Epithelial cell of proximal tubule (primary cell): ENCODE measurements at regions not wholly inside any gene's neighbourhood (a gene's known extent, or its start where the extent isn't known, plus 50 kb on each side); places are given as distances from the start of the nearest gene placed in this dataset.

ENCODE experiments used
- DNase-seq: peaks from one replicate; pipeline ENCODE4 v3.0.0-alpha.2; 2011; ENCODE audit warnings: low read depth
- H3K4me3 ChIP-seq: 2 replicates; pipeline ENCODE4 v1.5.1; 2011; ENCODE audit warnings: low read depth, mild to moderate bottlenecking, low read length
- CTCF ChIP-seq: conservative IDR thresholded peaks from 2 replicates; pipeline ENCODE4 v1.5.1; 2012; ENCODE audit warnings: low read depth, mild to moderate bottlenecking, low read length

GRCh38 chr14:31942166-31942841 lies 134.8 kb upstream of the ARHGAP5 start:
- H3K4me3 ChIP-seq, result no peak overlapping the region
- no peak for TF ChIP-seq CTCF
- DNase-seq, result no peak

DNA sequence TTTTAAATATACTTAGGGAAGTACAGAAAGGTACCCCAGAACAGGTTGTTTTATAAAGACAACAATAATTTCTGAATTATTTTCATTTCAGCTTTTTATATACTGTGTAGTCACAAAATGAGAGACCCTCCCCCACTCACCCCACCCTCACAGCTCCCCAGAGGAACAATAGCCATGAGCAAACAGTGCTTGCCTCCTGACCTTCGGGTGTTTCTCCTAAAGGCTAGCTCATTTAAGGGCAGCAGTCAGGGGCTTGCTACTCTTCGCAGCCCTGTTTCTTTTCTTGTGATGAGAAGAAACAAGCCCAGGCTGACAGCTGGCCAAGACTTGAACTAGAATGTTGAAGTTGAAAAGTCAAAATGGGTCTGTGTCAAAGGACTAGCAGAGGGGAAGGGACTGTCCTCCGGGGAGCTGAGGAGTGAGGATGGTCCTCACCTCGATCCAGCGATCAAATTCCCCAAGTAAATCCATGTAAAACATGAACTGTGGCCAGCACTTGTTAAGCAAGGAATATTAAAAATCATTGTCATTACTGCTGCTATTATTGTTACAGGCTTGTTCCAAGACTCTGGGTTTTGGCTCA lies 133.8 kb upstream of the ARHGAP5 start:
- H3K4me3 ChIP-seq, result no peak overlapping the region
- TF ChIP-seq CTCF, result no peak
- no peak for DNase-seq

DNA sequence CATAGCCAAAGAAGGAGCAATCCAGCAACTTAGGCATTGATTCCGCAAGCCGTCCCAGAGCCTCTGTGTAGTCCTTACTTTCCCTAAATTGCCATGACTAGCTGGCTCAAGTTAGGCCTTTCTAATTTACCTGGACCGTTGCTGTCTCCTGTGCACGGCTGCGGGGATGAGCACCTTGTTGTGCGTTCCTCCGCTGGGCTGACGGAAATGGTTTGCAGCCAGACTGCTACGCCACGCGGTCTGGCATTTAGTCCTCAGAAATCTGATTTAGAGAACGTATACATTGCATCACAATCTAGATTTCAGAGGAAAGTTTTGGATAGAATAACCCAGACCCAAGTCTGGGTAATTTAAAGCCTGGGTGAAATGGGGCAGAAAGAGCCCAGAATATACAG lies 133.2 kb upstream of the ARHGAP5 start:
- no peak overlapping the region for H3K4me3 ChIP-seq
- TF ChIP-seq CTCF, result no peak
- no peak for DNase-seq

DNA sequence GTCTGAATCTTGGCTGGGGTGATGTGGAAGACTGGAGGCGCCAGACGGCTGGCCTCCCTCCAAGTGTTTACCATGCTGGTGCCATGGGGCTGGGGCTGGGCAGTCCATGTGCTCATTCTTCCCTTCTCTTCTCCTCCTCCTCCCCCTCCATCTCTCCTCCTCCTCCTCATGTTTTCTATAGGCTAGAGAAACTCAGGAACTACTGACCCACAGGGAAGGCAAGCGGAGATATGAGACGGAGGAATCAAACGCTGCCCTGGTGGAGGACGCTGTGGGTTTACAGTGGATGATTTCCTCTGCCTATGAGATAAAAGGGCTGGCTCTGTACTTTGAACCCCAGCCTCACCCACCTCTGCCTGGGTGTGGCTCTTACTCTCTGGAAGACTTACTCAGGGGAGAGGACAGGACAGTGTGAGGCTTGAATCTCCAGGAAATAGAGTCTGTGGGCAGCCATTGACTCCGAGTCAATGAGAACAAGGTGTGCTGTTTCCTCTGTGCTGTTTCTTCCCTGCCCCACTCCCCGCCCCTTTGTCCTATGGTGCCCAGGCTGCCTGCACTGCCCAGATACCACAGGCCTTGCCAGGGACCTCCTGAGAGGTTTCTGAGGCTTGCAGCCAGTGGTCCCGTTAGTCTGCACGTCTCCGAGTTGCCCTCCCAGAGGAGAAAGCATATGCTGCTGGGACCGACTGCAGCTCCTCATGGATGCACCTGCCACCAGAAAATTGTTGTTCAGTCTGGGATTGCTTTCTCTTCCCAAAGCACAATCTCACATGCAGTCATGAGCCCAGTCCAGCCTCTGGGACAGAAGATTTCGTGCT lies 132.6 kb upstream of the ARHGAP5 start:
- no peak for DNase-seq
- no peak for TF ChIP-seq CTCF
- H3K4me3 ChIP-seq, result no peak overlapping the region

- no peak for DNase-seq
- no peak overlapping the region for H3K4me3 ChIP-seq
- no peak for TF ChIP-seq CTCF
These were observed 132.0 kb upstream of the ARHGAP5 start for GRCh38 chr14:31945074-31945613.

- no peak overlapping the region for H3K4me3 ChIP-seq
- DNase-seq, result no peak
- no peak for TF ChIP-seq CTCF
These were observed 131.4 kb upstream of the ARHGAP5 start for GRCh38 chr14:31945701-31946100.
